AG04450 (cell line): ENCODE measurements at regions not wholly inside any gene's neighbourhood (a gene's known extent, or its start where the extent isn't known, plus 50 kb on each side); places are given as distances from the start of the nearest gene placed in this dataset.

Experiments
- CTCF ChIA-PET: fragments of 300-600, 350-600 bp; formaldehyde crosslinking; extraction: SDS; loops from one replicate; lab custom pipeline; 2022; ENCODE audit warnings: antibody characterized with exemption, inconsistent platforms; lab: Charles Lee
- POLR2A ChIA-PET: fragments of 350-600 bp; formaldehyde crosslinking; extraction: SDS; loops from one replicate; lab custom pipeline; 2021; ENCODE audit warnings: antibody characterized with exemption, inconsistent platforms; lab: Yijun Ruan, JAX
- DNase-seq: peaks from one replicate; pipeline ENCODE4 v3.0.0-alpha.2; 2011; ENCODE audit warnings: low read depth, low spot score
- H3K27ac ChIP-seq: one replicate; pipeline ENCODE4 v1.5.1; 2012; ENCODE audit warnings: low read depth, low read length, control low read depth
- H3K27me3 ChIP-seq: one replicate; pipeline ENCODE4 v1.6.0; 2012; ENCODE audit warnings: low read length; ENCODE audit not compliant: control insufficient read depth, insufficient read depth
- H3K4me3 ChIP-seq: 2 replicates; pipeline ENCODE4 v1.5.1; 2011; ENCODE audit warnings: mild to moderate bottlenecking, low read depth, low read length, control low read depth
- H3K9me3 ChIP-seq: 2 replicates; pipeline ENCODE4 v1.5.1; 2012; ENCODE audit warnings: low read length; ENCODE audit not compliant: control insufficient read depth, insufficient read depth
- TF ChIP-seq, protein P1 (sequence below): IDR thresholded peaks from 2 replicates; pipeline ENCODE4 v1.5.1; 2011; ENCODE audit warnings: low read depth, low read length, control low read depth, inconsistent platforms

DNA sequence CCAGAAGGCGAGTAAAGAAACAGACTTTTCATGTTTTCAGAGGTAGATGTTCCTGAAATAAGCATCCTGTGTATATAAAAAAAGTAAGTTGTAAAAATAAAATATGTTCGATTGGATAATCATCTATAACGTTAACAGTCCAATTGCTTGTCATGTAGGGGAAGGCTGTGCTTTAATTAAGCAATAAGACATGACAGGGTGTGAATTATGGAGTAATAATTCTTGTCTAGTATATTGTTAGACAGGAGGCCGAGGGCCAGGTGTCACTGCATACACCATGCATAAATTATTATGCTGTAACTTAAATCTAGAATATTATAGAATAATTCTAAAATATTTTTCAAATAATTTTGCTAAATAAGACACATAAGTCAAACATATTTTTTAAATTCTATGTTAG lies 494.6 kb upstream of the TENM3 start:
- no peak overlapping the region for H3K27ac ChIP-seq
- CTCF ChIA-PET, result no interaction called here
- no peak overlapping the region for H3K4me3 ChIP-seq
- no peak for DNase-seq
- H3K9me3 ChIP-seq, result no peaks in the 10 kb centered on the region
- POLR2A ChIA-PET, result no interaction called here
- TF ChIP-seq, protein P1, sequence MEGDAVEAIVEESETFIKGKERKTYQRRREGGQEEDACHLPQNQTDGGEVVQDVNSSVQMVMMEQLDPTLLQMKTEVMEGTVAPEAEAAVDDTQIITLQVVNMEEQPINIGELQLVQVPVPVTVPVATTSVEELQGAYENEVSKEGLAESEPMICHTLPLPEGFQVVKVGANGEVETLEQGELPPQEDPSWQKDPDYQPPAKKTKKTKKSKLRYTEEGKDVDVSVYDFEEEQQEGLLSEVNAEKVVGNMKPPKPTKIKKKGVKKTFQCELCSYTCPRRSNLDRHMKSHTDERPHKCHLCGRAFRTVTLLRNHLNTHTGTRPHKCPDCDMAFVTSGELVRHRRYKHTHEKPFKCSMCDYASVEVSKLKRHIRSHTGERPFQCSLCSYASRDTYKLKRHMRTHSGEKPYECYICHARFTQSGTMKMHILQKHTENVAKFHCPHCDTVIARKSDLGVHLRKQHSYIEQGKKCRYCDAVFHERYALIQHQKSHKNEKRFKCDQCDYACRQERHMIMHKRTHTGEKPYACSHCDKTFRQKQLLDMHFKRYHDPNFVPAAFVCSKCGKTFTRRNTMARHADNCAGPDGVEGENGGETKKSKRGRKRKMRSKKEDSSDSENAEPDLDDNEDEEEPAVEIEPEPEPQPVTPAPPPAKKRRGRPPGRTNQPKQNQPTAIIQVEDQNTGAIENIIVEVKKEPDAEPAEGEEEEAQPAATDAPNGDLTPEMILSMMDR, result no peak
- H3K27me3 ChIP-seq, result no peaks in the 10 kb centered on the region

DNA sequence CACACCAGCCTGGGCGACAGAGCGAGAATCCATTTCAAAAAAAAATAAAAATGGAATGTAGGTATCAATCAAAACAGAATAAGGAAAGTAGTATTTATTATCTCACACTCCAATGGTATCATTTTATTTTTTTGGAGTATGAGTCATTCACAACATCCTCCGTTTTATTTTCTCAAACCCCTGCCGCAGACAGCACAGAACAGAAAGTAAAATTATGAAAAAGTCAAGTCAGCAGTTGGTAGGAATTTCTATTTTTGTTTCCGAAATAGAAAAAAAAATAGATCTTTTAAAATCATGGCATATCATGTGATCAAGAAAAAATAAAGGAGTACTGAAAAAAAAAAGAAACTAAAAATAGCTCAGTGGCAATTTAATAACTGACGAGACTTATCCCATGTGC lies 490.7 kb upstream of the TENM3 start:
- no peak overlapping the region for H3K27ac ChIP-seq
- ChIA-PET POLR2A (no interaction called here), CTCF (interaction anchor here (0.6 kb wide), 1 partner anchor 242 kb away, joined by 4 read pairs; no protein-coding TSS in a partner anchor)
- H3K9me3 ChIP-seq, result no peaks in the 10 kb centered on the region
- H3K27me3 ChIP-seq, result no peaks in the 10 kb centered on the region
- TF ChIP-seq, protein P1, result no peak
- DNase-seq, result no peak
- H3K4me3 ChIP-seq, result no peak overlapping the region

DNA sequence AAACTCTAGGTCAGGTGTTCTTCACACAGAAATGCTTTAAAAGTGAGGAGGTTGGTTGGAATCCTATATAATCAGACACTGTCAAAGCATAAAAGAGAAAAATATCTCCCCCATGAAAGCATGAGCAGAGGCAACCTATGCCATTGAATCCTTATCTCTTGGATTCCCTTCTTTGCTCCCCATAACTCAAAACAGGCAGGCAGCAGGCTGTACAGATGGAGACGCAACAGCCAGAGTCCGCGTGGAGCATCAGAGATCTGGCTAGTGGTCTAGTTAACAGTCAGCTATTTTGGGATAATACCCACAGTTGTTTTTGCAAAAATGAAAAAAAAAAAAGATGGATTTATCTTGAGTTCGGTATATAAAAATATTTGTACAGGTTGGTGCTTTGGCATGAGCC lies 490.0 kb upstream of the TENM3 start:
- ChIA-PET CTCF (interaction anchor here (0.7 kb wide), 1 partner anchor 26 kb away, joined by 3 read pairs; no protein-coding TSS in a partner anchor), POLR2A (no interaction called here)
- DNase-seq, result no peak
- no peak overlapping the region for H3K4me3 ChIP-seq
- H3K27ac ChIP-seq, result no peak overlapping the region
- TF ChIP-seq, protein P1, result no peak
- H3K9me3 ChIP-seq, result no peaks in the 10 kb centered on the region
- no peaks in the 10 kb centered on the region for H3K27me3 ChIP-seq

DNA sequence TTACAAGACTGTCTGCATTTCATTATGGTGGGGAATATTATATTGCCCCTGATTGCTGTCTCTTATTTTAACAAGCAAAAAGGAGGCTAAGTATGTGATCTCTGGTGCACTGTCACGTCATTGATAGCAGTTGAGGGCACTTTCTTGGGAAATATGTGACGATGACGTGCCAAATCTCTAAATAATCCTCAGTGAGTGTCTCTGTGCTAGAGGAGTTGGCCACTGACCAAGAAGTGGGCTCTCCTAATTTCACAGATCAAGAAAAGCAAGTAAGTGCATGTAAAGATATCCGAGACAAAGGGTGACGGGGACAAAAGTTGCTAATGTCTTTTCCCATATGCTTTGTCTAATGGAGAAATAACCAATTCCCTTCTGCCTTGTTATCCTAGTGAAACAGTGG lies 487.4 kb upstream of the TENM3 start:
- TF ChIP-seq, protein P1, result no peak
- DNase-seq, result no peak
- Histone ChIP-seq H3K4me3 (no peak overlapping the region), H3K9me3 (no peaks in the 10 kb centered on the region), H3K27me3 (no peaks in the 10 kb centered on the region), H3K27ac (no peak overlapping the region)
- ChIA-PET POLR2A (no interaction called here), CTCF (interaction anchor here (1.0 kb wide), 1 partner anchor 18 kb away, joined by 3 read pairs; no protein-coding TSS in a partner anchor)

DNA sequence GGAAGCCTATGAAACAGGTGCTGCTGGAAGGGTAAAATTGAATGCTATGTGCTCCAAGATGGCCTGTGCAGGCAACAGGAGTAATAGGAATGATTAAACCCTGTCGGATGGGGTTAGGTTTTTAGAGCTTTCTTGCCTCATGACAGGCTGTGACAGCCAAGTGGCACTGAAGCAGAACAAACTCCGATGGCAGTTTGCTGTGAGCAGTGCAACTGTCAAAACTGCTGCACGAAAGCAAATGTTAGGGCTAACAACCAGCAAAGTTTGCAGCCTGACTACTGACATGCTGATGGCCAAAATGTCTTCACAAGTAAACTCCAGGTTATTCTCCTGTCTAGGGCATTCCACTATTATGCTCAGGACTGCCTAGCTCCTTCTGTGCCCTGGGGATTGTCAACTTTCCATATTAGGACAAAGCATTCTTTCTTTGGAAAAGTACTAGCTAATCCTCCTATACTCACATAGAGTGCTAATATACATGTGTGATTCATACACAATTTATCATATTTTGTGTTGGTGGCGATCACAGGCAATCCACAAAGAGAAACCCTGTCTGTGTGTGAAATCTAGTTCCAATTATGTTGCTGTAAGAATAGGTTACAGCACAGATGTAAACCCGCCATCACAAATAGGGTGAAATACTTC lies 486.6 kb upstream of the TENM3 start:
- Histone ChIP-seq H3K9me3 (no peaks in the 10 kb centered on the region), H3K27ac (no peak overlapping the region), H3K27me3 (no peaks in the 10 kb centered on the region), H3K4me3 (no peak overlapping the region)
- ChIA-PET CTCF (interaction anchor here (1.0 kb wide), 1 partner anchor 19 kb away, joined by 3 read pairs; no protein-coding TSS in a partner anchor), POLR2A (no interaction called here)
- DNase-seq, result no peak
- TF ChIP-seq, protein P1, result no peak
